Mesothelial cell of epicardium (in vitro differentiated cells): ENCODE measurements at regions not wholly inside any gene's neighbourhood (a gene's known extent, or its start where the extent isn't known, plus 50 kb on each side); places are given as distances from the start of the nearest gene placed in this dataset.

Experiments
- DNase-seq, 2 experiments: peaks; one replicate each; pipeline ENCODE4 v3.0.0; 2021; ENCODE audit warnings: low spot score in 2 of 2; ENCODE audit not compliant: unreplicated experiment in 2 of 2
- H3K27ac Mint-ChIP-seq: 2 replicates; pipeline ENCODE4 v1.8.0; 2021; ENCODE audit warnings: mixed read lengths
- H3K27me3 Mint-ChIP-seq: 2 replicates; pipeline ENCODE4 v1.8.0; 2021; ENCODE audit warnings: low read depth, mixed read lengths
- H3K36me3 Mint-ChIP-seq: 2 replicates; pipeline ENCODE4 v1.8.0; 2021; ENCODE audit warnings: mixed read lengths
- H3K4me1 Mint-ChIP-seq: 2 replicates; pipeline ENCODE4 v1.8.0; 2021; ENCODE audit warnings: mixed read lengths
- H3K4me3 Mint-ChIP-seq: 2 replicates; pipeline ENCODE4 v1.8.0; 2021; ENCODE audit warnings: mild to moderate bottlenecking, moderate library complexity, mixed read lengths
- H3K9me3 Mint-ChIP-seq: 2 replicates; pipeline ENCODE4 v1.8.0; 2021; ENCODE audit warnings: mixed read lengths
- CTCF ChIP-seq: fragments of 200-600 bp; sonication (generic); IDR thresholded peaks from one replicate; pipeline ENCODE4 v1.5.0; 2021; ENCODE audit warnings: antibody characterized with exemption; ENCODE audit not compliant: unreplicated experiment

DNA sequence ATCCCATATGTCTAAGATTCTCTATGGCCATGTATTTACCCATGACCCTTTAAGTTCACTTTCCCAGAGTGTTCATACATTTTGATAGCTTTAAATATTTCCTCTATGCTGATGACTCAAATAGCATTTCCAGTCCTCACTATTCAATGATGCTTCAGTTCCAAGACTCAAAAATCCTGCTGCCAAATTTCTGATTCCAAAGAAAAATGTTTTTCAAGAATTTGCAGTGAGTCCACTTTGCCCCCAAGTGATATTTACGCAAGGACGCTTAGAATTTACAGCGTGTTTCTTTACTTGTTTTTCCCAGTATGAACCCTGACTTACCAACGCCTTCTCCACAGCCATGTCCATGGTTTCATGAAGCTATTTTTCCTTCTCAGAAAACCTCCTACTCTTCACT lies 127.9 kb upstream of the PCDH18 start:
- Mint-ChIP-seq H3K27ac (no peak overlapping the region), H3K9me3 (peaks cover 5% of the 10 kb centered on the region)

GRCh38 chr4:137659431-137659830 lies 127.1 kb upstream of the PCDH18 start:
- H3K9me3 Mint-ChIP-seq: peaks cover 5% of the 10 kb centered on the region
- H3K36me3 Mint-ChIP-seq: no peaks in the 10 kb centered on the region
- DNase-seq: no peak
- no peak for TF ChIP-seq CTCF
- peak overlapping the region; percentile 13 for H3K27ac Mint-ChIP-seq
- no peaks in the 10 kb centered on the region for H3K27me3 Mint-ChIP-seq
- H3K4me1 Mint-ChIP-seq: peaks cover 43% of the 10 kb centered on the region
- no peak overlapping the region for H3K4me3 Mint-ChIP-seq

More for the DNA sequence above, 127.9 kb upstream of the PCDH18 start:
- no peak overlapping the region for H3K4me3 Mint-ChIP-seq
- H3K27me3 Mint-ChIP-seq: no peaks in the 10 kb centered on the region
- no peak for TF ChIP-seq CTCF
- no peaks in the 10 kb centered on the region for H3K36me3 Mint-ChIP-seq
- DNase-seq: no peak
- peaks cover 49% of the 10 kb centered on the region for H3K4me1 Mint-ChIP-seq

DNA sequence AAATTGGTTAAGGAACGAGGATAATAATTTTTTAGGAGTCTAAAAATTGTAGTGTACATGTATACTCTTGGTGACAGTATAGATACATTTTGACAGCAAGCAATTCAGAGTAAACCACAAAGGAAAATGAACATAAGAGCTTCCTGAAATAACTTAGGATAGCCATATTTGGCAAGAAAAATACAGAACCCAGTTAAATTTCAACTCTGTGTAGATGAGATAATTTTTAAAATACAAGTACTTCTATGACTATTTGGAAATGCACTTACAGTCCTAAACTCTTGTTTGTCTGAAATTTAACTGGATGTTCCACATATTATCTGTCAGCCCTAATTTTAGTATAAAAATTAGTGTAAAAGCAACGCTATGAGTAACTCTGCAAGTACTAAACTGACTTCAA lies 124.4 kb upstream of the PCDH18 start:
- Mint-ChIP-seq H3K27ac (no peak overlapping the region), H3K4me3 (no peak overlapping the region), H3K9me3 (peaks cover 5% of the 10 kb centered on the region), H3K4me1 (peaks cover 28% of the 10 kb centered on the region), H3K27me3 (no peaks in the 10 kb centered on the region), H3K36me3 (no peaks in the 10 kb centered on the region)
- DNase-seq: no peak
- TF ChIP-seq CTCF: no peak

- Mint-ChIP-seq H3K27ac (no peak overlapping the region), H3K27me3 (no peaks in the 10 kb centered on the region), H3K4me3 (no peak overlapping the region), H3K9me3 (no peaks in the 10 kb centered on the region), H3K36me3 (no peaks in the 10 kb centered on the region), H3K4me1 (peaks cover 28% of the 10 kb centered on the region)
- no peak for TF ChIP-seq CTCF
- DNase-seq: no peak
Observed at GRCh38 chr4:137655302-137655701, 123.0 kb upstream of the PCDH18 start.

GRCh38 chr4:137651128-137651527 lies 118.8 kb upstream of the PCDH18 start:
- Mint-ChIP-seq H3K9me3 (no peaks in the 10 kb centered on the region), H3K27me3 (no peaks in the 10 kb centered on the region), H3K27ac (no peak overlapping the region), H3K36me3 (no peaks in the 10 kb centered on the region), H3K4me1 (peaks cover 7% of the 10 kb centered on the region), H3K4me3 (no peak overlapping the region)
- DNase-seq: no peak
- TF ChIP-seq CTCF: no peak
